Ovary (tissue), 7 donors: ENCODE measurements at regions not wholly inside any gene's neighbourhood (a gene's known extent, or its start where the extent isn't known, plus 50 kb on each side); places are given as distances from the start of the nearest gene placed in this dataset.
"Not testable (repeated sequence)": the region's sequence is repeated elsewhere in the genome, so short reads cannot be mapped to it uniquely, and the experiment has no call there.

Source experiments
- DNase-seq, 5 donors: peaks; one replicate each; pipeline ENCODE4 v3.0.0-alpha.2; 2019 to 2020
- H3K27ac ChIP-seq, 2 donors: fragments of 200-600 bp; one replicate each; pipeline versions ENCODE4 v1.5.1 to v1.8.0; 2019 to 2022
- H3K27me3 ChIP-seq: fragments of 200-600 bp; one replicate; pipeline ENCODE4 v1.8.0; 2022
- H3K36me3 ChIP-seq: fragments of 200-600 bp; sonication (generic); one replicate; pipeline ENCODE4 v1.5.1; 2019
- H3K4me1 ChIP-seq: one replicate; pipeline ENCODE4 v1.8.1; 2013; ENCODE audit warnings: mild to moderate bottlenecking, moderate library complexity; ENCODE audit not compliant: insufficient read depth
- H3K4me3 ChIP-seq: fragments of 200-600 bp; sonication (generic); one replicate; pipeline ENCODE4 v1.5.1; 2017
- H3K9me3 ChIP-seq, 2 donors: fragments of 200-600 bp in 1 of 2; sonication (generic) in 1 of 2; one replicate each; pipeline versions ENCODE4 v1.5.1 to v1.8.1; 2013 to 2019; ENCODE audit warnings: mild to moderate bottlenecking in 1 of 2, moderate library complexity in 1 of 2
- EP300 ChIP-seq: sonication (generic); formaldehyde crosslinking; IDR thresholded peaks from one replicate; pipeline ENCODE4 v1.6.1; 2017; ENCODE audit warnings: antibody characterized with exemption
- POLR2A ChIP-seq: fragments of 450-650 bp; IDR thresholded peaks from one replicate; pipeline ENCODE4 v1.6.1; 2017; ENCODE audit warnings: antibody characterized with exemption, mild to moderate bottlenecking, moderate library complexity
- WGBS, 3 donors: extraction: QIAGEN DNeasy Blood & Tissue Kit in 1 of 3; methylation state at CpG; one replicate each; pipeline versions ENCODE4 v1.1.5 to v1.1.7; 2013 to 2017; 5-methylcytosine and 5-hydroxymethylcytosine counted together
- intact Hi-C, 4 donors: fragments of 100-400 bp; cut with DNase I; formaldehyde crosslinking; loops; one replicate each; pipeline versions ENCODE4 v1.11.0 to v1.15.1; 2022 to 2023
- TF ChIP-seq, protein P1 (sequence below), 3 donors: fragments of 450-650 bp in 2 of 3; fragments of 200-600 bp in 1 of 3; IDR thresholded peaks; one replicate each; pipeline versions ENCODE4 v1.5.1 to v1.8.0; 2016 to 2022; ENCODE audit warnings: antibody characterized with exemption in 3 of 3, mild to moderate bottlenecking in 1 of 3
- donor health status: DM: no; HTN: no; CAD: no; lungs with moderate emphysema.
- donor health status: DM: no; HTN: no; CAD: no.
- donor health status: Bipolar disorder and iron deficiency.
- donor health status: DM: no; HTN: no; CAD: no.
- donor health status: DM: yes; HTN: yes; CAD: no.

DNA sequence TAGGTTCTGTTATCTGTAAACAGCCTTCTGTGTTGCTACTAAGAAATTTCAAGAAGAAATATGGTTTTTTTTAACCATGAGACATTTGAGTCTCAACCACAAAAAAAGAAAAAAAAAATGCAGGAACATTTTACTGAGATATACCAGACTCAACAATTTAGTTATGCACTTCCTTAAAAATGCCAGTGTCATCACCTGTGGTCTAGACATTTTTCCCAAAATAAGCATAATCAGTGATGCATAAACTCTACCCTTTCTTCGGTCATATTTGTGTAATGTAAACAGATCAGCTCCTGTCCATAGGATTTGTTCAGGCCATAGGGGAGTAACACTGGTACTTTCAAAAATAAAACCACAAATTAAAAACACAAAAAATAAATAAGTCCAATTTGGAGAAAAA, 122.6 kb upstream of the TNFSF4 start:
- H3K27ac ChIP-seq = no peak overlapping the region
- DNase-seq = no peak
- no peaks in the 10 kb centered on the region for H3K36me3 ChIP-seq
- H3K27me3 ChIP-seq = no peaks in the 10 kb centered on the region
- no peak for TF ChIP-seq POLR2A
- TF ChIP-seq, protein P1, sequence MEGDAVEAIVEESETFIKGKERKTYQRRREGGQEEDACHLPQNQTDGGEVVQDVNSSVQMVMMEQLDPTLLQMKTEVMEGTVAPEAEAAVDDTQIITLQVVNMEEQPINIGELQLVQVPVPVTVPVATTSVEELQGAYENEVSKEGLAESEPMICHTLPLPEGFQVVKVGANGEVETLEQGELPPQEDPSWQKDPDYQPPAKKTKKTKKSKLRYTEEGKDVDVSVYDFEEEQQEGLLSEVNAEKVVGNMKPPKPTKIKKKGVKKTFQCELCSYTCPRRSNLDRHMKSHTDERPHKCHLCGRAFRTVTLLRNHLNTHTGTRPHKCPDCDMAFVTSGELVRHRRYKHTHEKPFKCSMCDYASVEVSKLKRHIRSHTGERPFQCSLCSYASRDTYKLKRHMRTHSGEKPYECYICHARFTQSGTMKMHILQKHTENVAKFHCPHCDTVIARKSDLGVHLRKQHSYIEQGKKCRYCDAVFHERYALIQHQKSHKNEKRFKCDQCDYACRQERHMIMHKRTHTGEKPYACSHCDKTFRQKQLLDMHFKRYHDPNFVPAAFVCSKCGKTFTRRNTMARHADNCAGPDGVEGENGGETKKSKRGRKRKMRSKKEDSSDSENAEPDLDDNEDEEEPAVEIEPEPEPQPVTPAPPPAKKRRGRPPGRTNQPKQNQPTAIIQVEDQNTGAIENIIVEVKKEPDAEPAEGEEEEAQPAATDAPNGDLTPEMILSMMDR (IDR thresholded peaks at IDR 0.05) = no peak
- no peak for TF ChIP-seq EP300
- 23 to 42% (median 35%) methylated on average over 1 of the region's 1 CpG for WGBS, 3 donors
- H3K4me1 ChIP-seq = no peaks in the 10 kb centered on the region
- no peaks in the 10 kb centered on the region for H3K9me3 ChIP-seq
- H3K4me3 ChIP-seq = no peak overlapping the region
- intact Hi-C loops = no loop called here

DNA sequence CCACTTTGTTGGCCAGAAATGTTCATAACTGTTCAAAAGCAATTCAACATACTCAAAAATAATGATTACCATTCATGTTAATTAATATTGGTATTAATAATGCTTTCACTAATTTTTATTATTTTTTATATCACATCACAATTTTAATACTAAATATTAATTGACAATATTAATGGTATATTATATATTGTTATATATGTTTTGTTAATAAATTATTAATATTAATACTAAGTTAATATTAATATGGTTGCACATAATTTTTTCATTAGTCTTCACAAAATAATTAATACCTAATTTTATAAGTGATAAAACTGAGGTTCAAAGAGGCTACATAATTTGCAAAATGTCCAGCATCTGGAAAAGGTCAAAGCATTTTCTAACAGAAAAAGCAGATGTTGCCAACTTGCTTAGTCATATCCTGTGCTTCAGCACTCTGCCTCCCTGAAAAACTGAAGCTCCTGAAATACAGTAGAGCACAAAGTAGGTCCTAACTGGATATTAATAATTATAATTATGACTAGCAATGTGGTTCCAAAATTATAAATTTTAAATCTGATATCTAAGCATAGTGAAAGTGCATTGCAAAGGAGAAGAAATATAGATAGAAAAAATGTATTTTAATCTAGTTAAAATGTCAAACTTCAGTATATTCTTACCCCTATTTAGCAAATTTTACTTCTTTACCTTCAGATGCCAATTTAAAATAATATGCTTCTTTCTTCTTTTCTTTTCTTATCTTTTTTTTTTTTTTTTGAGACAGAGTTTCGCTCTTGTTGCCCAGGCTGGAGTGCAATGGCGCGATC, 123.2 kb upstream of the TNFSF4 start:
- no peak overlapping the region for H3K27ac ChIP-seq
- H3K36me3 ChIP-seq = no peaks in the 10 kb centered on the region
- WGBS, 3 donors = 95 to 99% (median 96%) methylated on average over 3 of the region's 3 CpGs
- intact Hi-C loops = no loop called here
- no peaks in the 10 kb centered on the region for H3K27me3 ChIP-seq
- no peak overlapping the region for H3K4me3 ChIP-seq
- TF ChIP-seq, protein P1 (IDR thresholded peaks at IDR 0.05) = no peak
- TF ChIP-seq POLR2A (no peak), EP300 (no peak)
- no peaks in the 10 kb centered on the region for H3K9me3 ChIP-seq
- DNase-seq = no peak
- no peaks in the 10 kb centered on the region for H3K4me1 ChIP-seq

DNA sequence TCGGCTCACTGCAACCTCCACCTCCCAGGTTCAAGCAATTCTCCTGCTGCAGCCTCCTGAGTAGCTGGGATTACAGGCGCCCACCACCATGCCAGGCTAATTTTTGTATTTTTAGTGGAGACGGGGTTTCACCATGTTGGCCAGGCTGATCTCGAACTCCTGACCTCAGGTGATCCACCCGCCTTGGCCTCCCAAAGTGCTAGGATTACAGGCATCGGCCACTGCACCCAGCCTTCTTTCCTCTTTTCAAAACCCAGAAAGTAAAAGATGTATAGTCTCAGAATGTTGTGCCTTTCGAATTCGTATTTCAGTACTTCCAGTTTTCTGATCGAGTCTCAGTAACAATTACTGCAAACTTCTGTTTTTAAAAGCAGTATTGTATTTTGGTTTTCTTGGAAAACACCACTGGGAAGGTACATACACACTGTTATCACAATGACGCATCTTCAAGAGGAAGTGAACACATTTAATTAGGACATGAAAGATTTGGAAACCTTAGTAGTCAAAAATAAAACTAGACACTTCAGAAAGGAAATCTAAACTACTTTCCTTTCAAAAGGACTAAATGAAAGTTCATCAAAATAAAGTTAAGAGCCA, 123.9 kb upstream of the TNFSF4 start:
- H3K27me3 ChIP-seq, H3K27ac ChIP-seq, H3K36me3 ChIP-seq, DNase-seq, H3K4me3 ChIP-seq, intact Hi-C loops, H3K4me1 ChIP-seq, H3K9me3 ChIP-seq: not testable (repeated sequence)
- 72 to 79% (median 76%) methylated on average over 10 of the region's 10 CpGs for WGBS, 3 donors

DNA sequence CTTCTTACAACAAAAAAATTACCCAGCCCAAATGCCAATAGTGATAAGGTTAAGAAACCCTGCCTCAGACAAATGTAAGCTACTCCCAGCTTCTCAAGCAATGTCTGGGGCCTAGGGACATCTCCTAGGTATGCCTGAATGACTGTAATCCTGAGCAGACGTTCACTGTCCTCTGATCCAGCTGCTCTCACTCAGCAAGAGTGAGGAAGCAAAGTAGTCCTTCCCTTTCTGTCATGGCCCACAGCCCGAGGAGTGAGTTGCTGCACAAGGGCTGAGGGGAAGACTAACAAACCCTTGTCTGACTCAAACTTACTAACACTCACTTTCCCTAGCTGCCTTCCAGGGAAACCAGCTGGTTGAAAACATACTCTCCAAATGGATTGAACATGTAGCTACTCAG, 124.9 kb upstream of the TNFSF4 start:
- no peak for DNase-seq
- Histone ChIP-seq H3K27ac (no peak overlapping the region), H3K27me3 (no peaks in the 10 kb centered on the region), H3K4me1 (no peaks in the 10 kb centered on the region), H3K9me3 (no peaks in the 10 kb centered on the region), H3K4me3 (no peak overlapping the region), H3K36me3 (no peaks in the 10 kb centered on the region)
- intact Hi-C loops = no loop called here
- whole genome bisulfite sequencing, 3 donors = 29 to 43% (median 34%) methylated on average over 2 of the region's 2 CpGs
- TF ChIP-seq EP300 (no peak), POLR2A (no peak)
- TF ChIP-seq, protein P1 (IDR thresholded peaks at IDR 0.05) = no peak

DNA sequence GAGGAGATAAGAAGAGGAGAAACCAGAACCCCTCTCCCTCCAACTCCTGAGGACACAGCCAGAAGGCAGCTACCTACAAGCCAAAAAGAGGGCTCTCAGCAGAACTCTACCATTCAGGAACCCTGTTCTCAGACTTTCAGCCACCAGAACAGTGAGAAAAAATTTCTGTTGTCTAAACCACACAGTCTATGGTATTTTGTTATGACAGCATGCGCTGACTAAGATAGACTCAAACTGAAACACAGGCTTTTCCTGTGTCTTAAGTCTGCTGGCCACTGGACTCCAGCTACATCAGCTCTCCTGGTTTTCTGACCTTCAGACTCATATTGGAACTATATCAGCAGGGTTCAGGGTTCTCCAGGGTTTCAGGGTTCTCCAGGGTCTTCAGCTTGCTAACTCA, 126.5 kb upstream of the TNFSF4 start:
- Histone ChIP-seq H3K9me3 (no peaks in the 10 kb centered on the region), H3K4me1 (no peaks in the 10 kb centered on the region), H3K27ac (no peak overlapping the region), H3K36me3 (no peaks in the 10 kb centered on the region), H3K4me3 (no peak overlapping the region), H3K27me3 (no peaks in the 10 kb centered on the region)
- TF ChIP-seq, protein P1 (IDR thresholded peaks at IDR 0.05) = no peak
- TF ChIP-seq POLR2A (no peak), EP300 (no peak)
- intact Hi-C loops = no loop called here
- no peak for DNase-seq
- WGBS, 3 donors = 97 to 100% (median 100%) methylated on average over 1 of the region's 1 CpG
